ENCODE measurements at regions not wholly inside any gene's neighbourhood (a gene's known extent, or its start where the extent isn't known, plus 50 kb on each side); places are given as distances from the start of the nearest gene placed in this dataset.

DNA sequence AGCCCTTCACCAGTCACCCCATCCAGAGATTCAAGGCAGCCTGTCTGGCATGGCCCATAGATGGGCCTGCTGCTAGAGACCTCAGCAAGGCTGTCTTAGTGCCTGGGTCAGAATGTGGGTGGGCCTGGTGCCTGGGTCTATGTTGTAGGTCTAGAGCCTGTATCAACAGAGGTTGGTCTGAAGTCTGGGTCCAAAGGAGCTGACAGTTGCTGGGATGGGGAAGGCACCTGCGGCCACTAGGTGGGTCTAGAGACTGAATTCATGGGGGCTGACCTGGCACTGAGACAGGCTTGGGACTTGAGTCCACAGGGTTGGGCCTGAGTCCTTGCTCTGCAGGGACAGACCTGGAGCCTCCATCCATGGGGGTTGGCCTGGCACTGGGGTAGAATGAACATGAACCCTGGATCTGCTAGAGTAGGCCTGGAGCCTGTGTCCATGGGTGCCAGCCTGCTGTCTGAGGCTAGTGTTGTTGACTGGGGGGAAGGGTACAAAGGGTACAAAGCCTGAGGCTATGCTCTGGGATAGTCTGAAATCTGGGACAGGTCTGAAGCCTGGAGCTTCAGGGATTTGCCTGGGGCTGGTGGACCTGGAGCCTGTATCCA, 516.8 kb downstream of the OLFM4 start:
- TF ChIP-seq, protein P1, sequence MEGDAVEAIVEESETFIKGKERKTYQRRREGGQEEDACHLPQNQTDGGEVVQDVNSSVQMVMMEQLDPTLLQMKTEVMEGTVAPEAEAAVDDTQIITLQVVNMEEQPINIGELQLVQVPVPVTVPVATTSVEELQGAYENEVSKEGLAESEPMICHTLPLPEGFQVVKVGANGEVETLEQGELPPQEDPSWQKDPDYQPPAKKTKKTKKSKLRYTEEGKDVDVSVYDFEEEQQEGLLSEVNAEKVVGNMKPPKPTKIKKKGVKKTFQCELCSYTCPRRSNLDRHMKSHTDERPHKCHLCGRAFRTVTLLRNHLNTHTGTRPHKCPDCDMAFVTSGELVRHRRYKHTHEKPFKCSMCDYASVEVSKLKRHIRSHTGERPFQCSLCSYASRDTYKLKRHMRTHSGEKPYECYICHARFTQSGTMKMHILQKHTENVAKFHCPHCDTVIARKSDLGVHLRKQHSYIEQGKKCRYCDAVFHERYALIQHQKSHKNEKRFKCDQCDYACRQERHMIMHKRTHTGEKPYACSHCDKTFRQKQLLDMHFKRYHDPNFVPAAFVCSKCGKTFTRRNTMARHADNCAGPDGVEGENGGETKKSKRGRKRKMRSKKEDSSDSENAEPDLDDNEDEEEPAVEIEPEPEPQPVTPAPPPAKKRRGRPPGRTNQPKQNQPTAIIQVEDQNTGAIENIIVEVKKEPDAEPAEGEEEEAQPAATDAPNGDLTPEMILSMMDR (IDR thresholded peaks at IDR 0.05; ENCODE audit: poor library complexity) = no peak
- no peak for TF ChIP-seq EZH2 (IDR thresholded peaks at IDR 0.05; ENCODE audit: borderline replicate concordance)
